HCT116 (cell line): ENCODE measurements at regions not wholly inside any gene's neighbourhood (a gene's known extent, or its start where the extent isn't known, plus 50 kb on each side); places are given as distances from the start of the nearest gene placed in this dataset.

Experiments
- ATAC-seq: fragments of 200-7000 bp; cut with Tn5 transposase; 2 replicates; pipeline ENCODE4 v1.9.1; 2020; ENCODE audit warnings: mild to moderate bottlenecking, moderate library complexity
- BruUV-seq: library from RNA; stranded (reverse); fragments of 400-500 nt; replicated peaks from 2 replicates; lab custom pipeline; 2021; lab: Mats Ljungman, UMichigan
- CTCF ChIA-PET: fragments of 300-600 bp; sonication (Branson Sonifier 250); formaldehyde crosslinking; loops from one replicate; lab custom pipeline; 2021; ENCODE audit warnings: antibody characterized with exemption; lab: Charles Lee
- POLR2A ChIA-PET: fragments of 300-600, 350-600 bp; sonication (Branson Sonifier 250); formaldehyde crosslinking; loops from one replicate; lab custom pipeline; 2021; ENCODE audit warnings: antibody characterized with exemption; lab: Charles Lee
- RAD21 ChIA-PET, 2 experiments: fragments of 300-600 bp; sonication (Branson Sonifier 250); formaldehyde crosslinking; loops; one replicate each; lab custom pipeline; 2023; ENCODE audit warnings: low total read pairs in 2 of 2; ENCODE audit not compliant: uncharacterized antibody in 2 of 2, unreplicated experiment in 2 of 2, low non-redundant PET in 1 of 2; lab: Charles Lee
- DNase-seq: peaks from one replicate; pipeline ENCODE4 v3.0.0-alpha.2; 2010; ENCODE audit warnings: low read depth, low spot score
- H2AFZ ChIP-seq: fragments of 200-600 bp; shearing (Covaris generic), sonication (generic); 2 replicates; pipeline ENCODE4 v1.6.1; 2017; ENCODE audit warnings: low read depth, mixed run types, mixed read lengths, antibody characterized with exemption, low read length; ENCODE audit not compliant: poor library complexity, severe bottlenecking
- H3K27ac ChIP-seq: 2 replicates; pipeline ENCODE4 v1.5.1; 2012; ENCODE audit warnings: low read depth, low read length
- H3K27me3 ChIP-seq: fragments of 200-600 bp; sonication (generic); 2 replicates; pipeline ENCODE4 v1.6.1; 2016; ENCODE audit warnings: mixed run types, low read length, mixed read lengths; ENCODE audit not compliant: insufficient read depth
- H3K36me3 ChIP-seq, 2 experiments: fragments of 200-500 bp in 1 of 2; fragments of 200-600 bp in 1 of 2; sonication (Bioruptor generic) in 1 of 2; sonication (generic) in 1 of 2; 2 replicates each; pipeline versions ENCODE4 v1.5.1 to v1.6.1; 2014 to 2016; ENCODE audit warnings: low read length in 2 of 2, inconsistent platforms in 1 of 2, mixed read lengths in 1 of 2, mixed run types in 1 of 2; ENCODE audit not compliant: insufficient read depth in 2 of 2, control insufficient read depth in 1 of 2
- H3K4me1 ChIP-seq, 2 experiments: fragments of 200-600 bp in 1 of 2; sonication (generic) in 1 of 2; 2 replicates each; pipeline versions ENCODE4 v1.5.1 to v1.6.1; 2012 to 2017; ENCODE audit warnings: low read length in 2 of 2, inconsistent platforms in 1 of 2, mild to moderate bottlenecking in 1 of 2, mixed read lengths in 1 of 2, mixed run types in 1 of 2, moderate library complexity in 1 of 2; ENCODE audit not compliant: insufficient read depth in 2 of 2, control insufficient read depth in 1 of 2
- H3K4me2 ChIP-seq: fragments of 200-600 bp; sonication (generic); 2 replicates; pipeline ENCODE4 v1.6.1; 2017; ENCODE audit warnings: mixed run types, low read length, mixed read lengths
- H3K4me3 ChIP-seq, 2 experiments: fragments of 200-600 bp in 1 of 2; sonication (generic) in 1 of 2; replicated peaks in 1 of 2; 2 replicates each; pipeline ENCODE4 v1.5.1; 2011 to 2016; ENCODE audit warnings: low read length in 2 of 2, control low read depth in 1 of 2, low read depth in 1 of 2, mild to moderate bottlenecking in 1 of 2, mixed read lengths in 1 of 2, mixed run types in 1 of 2
- H3K79me2 ChIP-seq: fragments of 200-600 bp; sonication (generic); 2 replicates; pipeline ENCODE4 v1.6.1; 2017; ENCODE audit warnings: mild to moderate bottlenecking, mixed run types, low read length, moderate library complexity, mixed read lengths; ENCODE audit not compliant: insufficient read depth
- H3K9ac ChIP-seq: fragments of 200-600 bp; sonication (generic); 2 replicates; pipeline ENCODE4 v1.6.1; 2016; ENCODE audit warnings: low read length, mixed read lengths
- H3K9me2 ChIP-seq: fragments of 200-600 bp; sonication (generic), shearing (Covaris generic); 2 replicates; pipeline ENCODE4 v1.6.1; 2017; ENCODE audit warnings: mixed run types, mild to moderate bottlenecking, moderate library complexity; ENCODE audit not compliant: insufficient read depth
- H3K9me3 ChIP-seq, 2 experiments: fragments of 200-500 bp in 1 of 2; fragments of 200-600 bp in 1 of 2; sonication (Bioruptor generic) in 1 of 2; sonication (generic) in 1 of 2; 2 replicates each; pipeline ENCODE4 v1.6.1; 2014 to 2017; ENCODE audit warnings: low read length in 2 of 2, mixed read lengths in 2 of 2, inconsistent platforms in 1 of 2, low read depth in 1 of 2, mild to moderate bottlenecking in 1 of 2, mixed run types in 1 of 2, moderate library complexity in 1 of 2; ENCODE audit not compliant: control insufficient read depth in 1 of 2, insufficient read depth in 1 of 2
- H4K20me1 ChIP-seq: fragments of 200-600 bp; sonication (generic), shearing (Covaris generic); 2 replicates; pipeline ENCODE4 v1.6.1; 2017; ENCODE audit warnings: mixed run types, mild to moderate bottlenecking, moderate library complexity; ENCODE audit not compliant: insufficient read depth
- CBX3 ChIP-seq: IDR thresholded peaks from 2 replicates; pipeline ENCODE4 v1.6.1; 2012; ENCODE audit warnings: low read depth
- EGR1 ChIP-seq: IDR thresholded peaks from 2 replicates; pipeline ENCODE4 v1.6.1; 2012; ENCODE audit warnings: low read depth
- EZH2phosphoT487 ChIP-seq: fragments of 200-600 bp; IDR thresholded peaks from 2 replicates; pipeline ENCODE4 v1.6.1; 2018; ENCODE audit warnings: antibody characterized with exemption, borderline replicate concordance
- FOSL1 ChIP-seq: IDR thresholded peaks from 2 replicates; pipeline ENCODE4 v1.6.1; 2012; ENCODE audit warnings: low read depth
- POLR2AphosphoS5 ChIP-seq: IDR thresholded peaks from 2 replicates; pipeline ENCODE4 v1.6.1; 2011; ENCODE audit warnings: mild to moderate bottlenecking, low read depth, low read length, moderate library complexity
- SIN3A ChIP-seq: IDR thresholded peaks from 2 replicates; pipeline ENCODE4 v1.6.1; 2012; ENCODE audit warnings: low read depth
- SRF ChIP-seq: IDR thresholded peaks from 2 replicates; pipeline ENCODE4 v1.6.1; 2012; ENCODE audit warnings: low read depth
- TCF7L2 ChIP-seq: IDR thresholded peaks from 2 replicates; pipeline ENCODE4 v1.7.0; 2011; ENCODE audit warnings: borderline replicate concordance, inconsistent platforms; ENCODE audit not compliant: insufficient read depth, insufficient read length; ENCODE audit errors: extremely low read depth
- ZNF274 ChIP-seq: fragments of 200-500 bp; sonication (Bioruptor generic); IDR thresholded peaks from 2 replicates; pipeline ENCODE4 v1.6.1; 2014; ENCODE audit warnings: mild to moderate bottlenecking, low read depth, low read length, inconsistent platforms
- intact Hi-C: fragments of 100-400 bp; cut with micrococcal nuclease; formaldehyde crosslinking; loops from 2 replicates; pipeline ENCODE4 v1.10.0; 2022
- TF ChIP-seq, protein P1 (sequence below): IDR thresholded peaks from 2 replicates; pipeline ENCODE4 v1.6.1; 2012
- TF ChIP-seq, protein P2 (sequence below): IDR thresholded peaks from 2 replicates; pipeline ENCODE4 v1.6.1; 2011; ENCODE audit warnings: mild to moderate bottlenecking, low read length, moderate library complexity; ENCODE audit not compliant: insufficient replicate concordance; ENCODE audit errors: extremely low read depth
- TF ChIP-seq, protein P3 (sequence below): IDR thresholded peaks from 2 replicates; pipeline ENCODE4 v1.6.1; 2012
- TF ChIP-seq, protein P4 (sequence below), 3 experiments: fragments of 200-600 bp in 1 of 3; sonication (generic) in 1 of 3; IDR thresholded peaks in 2 of 3; conservative IDR thresholded peaks in 1 of 3; 2 replicates each; pipeline ENCODE4 v1.5.1; 2012 to 2017; ENCODE audit warnings: low read depth in 2 of 3, low read length in 2 of 3, antibody characterized with exemption in 1 of 3, borderline replicate concordance in 1 of 3, control low read depth in 1 of 3, mild to moderate bottlenecking in 1 of 3, mixed read lengths in 1 of 3, mixed run types in 1 of 3, moderate library complexity in 1 of 3; ENCODE audit not compliant: insufficient read depth in 1 of 3

DNA sequence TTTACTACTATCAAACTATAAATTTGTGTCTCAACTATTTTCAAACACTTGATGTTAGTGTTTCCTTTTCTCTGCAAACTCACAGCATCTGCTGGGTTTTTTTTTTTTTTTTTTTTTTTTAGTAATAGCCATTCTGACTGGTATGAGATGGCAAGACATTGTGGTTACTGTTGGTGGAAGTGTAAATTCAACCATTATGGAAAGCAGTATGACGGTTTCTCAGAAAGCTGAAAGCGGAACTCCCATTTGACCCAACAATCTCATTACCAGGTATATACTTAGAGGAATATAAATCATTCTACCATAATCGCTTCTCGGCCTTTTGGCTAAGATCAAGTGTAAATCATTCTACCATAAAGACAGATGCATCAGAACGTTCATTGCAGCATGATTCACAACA is 608.3 kb upstream of the ZP4 start:
- Histone ChIP-seq H3K27ac (no peak overlapping the region), H3K36me3 (no peaks in the 10 kb centered on the region), H3K79me2 (no peaks in the 10 kb centered on the region), H3K9me3 (peaks cover 0 to 8% of the 10 kb centered on the region in 2 experiments; a peak in 3 of 4 replicates), H3K4me2 (no peak overlapping the region), H3K27me3 (no peaks in the 10 kb centered on the region), H4K20me1 (no peaks in the 10 kb centered on the region), H3K9ac (no peak overlapping the region), H3K4me3 (no peak overlapping the region), H3K9me2 (no peaks in the 10 kb centered on the region), H3K4me1 (no peaks in the 10 kb centered on the region), H2AFZ (no peak overlapping the region)
- no TSS peak for BruUV-seq
- CTCF ChIA-PET = no interaction called here
- RAD21 ChIA-PET = no interaction called here
- ATAC-seq = no peak
- DNase-seq = no peak
- POLR2A ChIA-PET = no interaction called here
- TF ChIP-seq, protein P1, sequence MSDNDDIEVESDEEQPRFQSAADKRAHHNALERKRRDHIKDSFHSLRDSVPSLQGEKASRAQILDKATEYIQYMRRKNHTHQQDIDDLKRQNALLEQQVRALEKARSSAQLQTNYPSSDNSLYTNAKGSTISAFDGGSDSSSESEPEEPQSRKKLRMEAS = no peak
- TF ChIP-seq SIN3A (no peak), TCF7L2 (no peak), ZNF274 (no peak), EGR1 (no peak), SRF (no peak), EZH2phosphoT487 (no peak), POLR2AphosphoS5 (no peak), FOSL1 (no peak), CBX3 (no peak)
- TF ChIP-seq, protein P2, sequence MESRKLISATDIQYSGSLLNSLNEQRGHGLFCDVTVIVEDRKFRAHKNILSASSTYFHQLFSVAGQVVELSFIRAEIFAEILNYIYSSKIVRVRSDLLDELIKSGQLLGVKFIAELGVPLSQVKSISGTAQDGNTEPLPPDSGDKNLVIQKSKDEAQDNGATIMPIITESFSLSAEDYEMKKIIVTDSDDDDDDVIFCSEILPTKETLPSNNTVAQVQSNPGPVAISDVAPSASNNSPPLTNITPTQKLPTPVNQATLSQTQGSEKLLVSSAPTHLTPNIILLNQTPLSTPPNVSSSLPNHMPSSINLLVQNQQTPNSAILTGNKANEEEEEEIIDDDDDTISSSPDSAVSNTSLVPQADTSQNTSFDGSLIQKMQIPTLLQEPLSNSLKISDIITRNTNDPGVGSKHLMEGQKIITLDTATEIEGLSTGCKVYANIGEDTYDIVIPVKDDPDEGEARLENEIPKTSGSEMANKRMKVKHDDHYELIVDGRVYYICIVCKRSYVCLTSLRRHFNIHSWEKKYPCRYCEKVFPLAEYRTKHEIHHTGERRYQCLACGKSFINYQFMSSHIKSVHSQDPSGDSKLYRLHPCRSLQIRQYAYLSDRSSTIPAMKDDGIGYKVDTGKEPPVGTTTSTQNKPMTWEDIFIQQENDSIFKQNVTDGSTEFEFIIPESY = no peak
- TF ChIP-seq, protein P3, sequence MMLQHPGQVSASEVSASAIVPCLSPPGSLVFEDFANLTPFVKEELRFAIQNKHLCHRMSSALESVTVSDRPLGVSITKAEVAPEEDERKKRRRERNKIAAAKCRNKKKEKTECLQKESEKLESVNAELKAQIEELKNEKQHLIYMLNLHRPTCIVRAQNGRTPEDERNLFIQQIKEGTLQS = no peak
- TF ChIP-seq, protein P4, sequence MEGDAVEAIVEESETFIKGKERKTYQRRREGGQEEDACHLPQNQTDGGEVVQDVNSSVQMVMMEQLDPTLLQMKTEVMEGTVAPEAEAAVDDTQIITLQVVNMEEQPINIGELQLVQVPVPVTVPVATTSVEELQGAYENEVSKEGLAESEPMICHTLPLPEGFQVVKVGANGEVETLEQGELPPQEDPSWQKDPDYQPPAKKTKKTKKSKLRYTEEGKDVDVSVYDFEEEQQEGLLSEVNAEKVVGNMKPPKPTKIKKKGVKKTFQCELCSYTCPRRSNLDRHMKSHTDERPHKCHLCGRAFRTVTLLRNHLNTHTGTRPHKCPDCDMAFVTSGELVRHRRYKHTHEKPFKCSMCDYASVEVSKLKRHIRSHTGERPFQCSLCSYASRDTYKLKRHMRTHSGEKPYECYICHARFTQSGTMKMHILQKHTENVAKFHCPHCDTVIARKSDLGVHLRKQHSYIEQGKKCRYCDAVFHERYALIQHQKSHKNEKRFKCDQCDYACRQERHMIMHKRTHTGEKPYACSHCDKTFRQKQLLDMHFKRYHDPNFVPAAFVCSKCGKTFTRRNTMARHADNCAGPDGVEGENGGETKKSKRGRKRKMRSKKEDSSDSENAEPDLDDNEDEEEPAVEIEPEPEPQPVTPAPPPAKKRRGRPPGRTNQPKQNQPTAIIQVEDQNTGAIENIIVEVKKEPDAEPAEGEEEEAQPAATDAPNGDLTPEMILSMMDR (IDR thresholded peaks at IDR 0.05 in 2 of 3, conservative IDR thresholded peaks at IDR 0.05 in 1 of 3; ENCODE audit: borderline replicate concordance in 1 of 3, insufficient read depth in 1 of 3, low read depth in 2 of 3, low read length in 2 of 3) = no peak
- intact Hi-C loops = no loop called here
